ENCODE measurements at regions not wholly inside any gene's neighbourhood (a gene's known extent, or its start where the extent isn't known, plus 50 kb on each side); places are given as distances from the start of the nearest gene placed in this dataset.

- TF ChIP-seq CTCF (IDR thresholded peaks at IDR 0.05) (no peak), POLR2AphosphoS5 (IDR thresholded peaks at IDR 0.05) (no peak), EP300 (IDR thresholded peaks at IDR 0.05) (no peak), POLR2A (IDR thresholded peaks at IDR 0.05) (no peak)
Measured at GRCh38 chr2:139798391-139798790, 1018.2 kb upstream of the NXPH2 start.

Data from upper lobe of left lung (tissue), 4 donors.